Nephron progenitor cell (in vitro differentiated cells): ENCODE measurements at regions not wholly inside any gene's neighbourhood (a gene's known extent, or its start where the extent isn't known, plus 50 kb on each side); places are given as distances from the start of the nearest gene placed in this dataset.
"Not testable (repeated sequence)": the region's sequence is repeated elsewhere in the genome, so short reads cannot be mapped to it uniquely, and the experiment has no call there.

ENCODE experiments used
- DNase-seq: peaks from one replicate; pipeline ENCODE4 v3.0.0; 2021
- H3K27ac Mint-ChIP-seq: 2 replicates; pipeline ENCODE4 v1.8.0; 2021; ENCODE audit warnings: mild to moderate bottlenecking, moderate library complexity, mixed read lengths
- H3K27me3 Mint-ChIP-seq: 2 replicates; pipeline ENCODE4 v1.8.0; 2021; ENCODE audit warnings: mild to moderate bottlenecking, low read depth, mixed read lengths; ENCODE audit not compliant: poor library complexity
- H3K36me3 Mint-ChIP-seq: 2 replicates; pipeline ENCODE4 v1.8.0; 2021; ENCODE audit warnings: low read depth, mixed read lengths
- H3K4me1 Mint-ChIP-seq: 2 replicates; pipeline ENCODE4 v1.8.0; 2021; ENCODE audit warnings: mixed read lengths
- H3K4me3 Mint-ChIP-seq: 2 replicates; pipeline ENCODE4 v1.8.0; 2021; ENCODE audit warnings: mild to moderate bottlenecking, moderate library complexity, mixed read lengths
- H3K9me3 Mint-ChIP-seq: 2 replicates; pipeline ENCODE4 v1.8.0; 2021; ENCODE audit warnings: mild to moderate bottlenecking, moderate library complexity, mixed read lengths

DNA sequence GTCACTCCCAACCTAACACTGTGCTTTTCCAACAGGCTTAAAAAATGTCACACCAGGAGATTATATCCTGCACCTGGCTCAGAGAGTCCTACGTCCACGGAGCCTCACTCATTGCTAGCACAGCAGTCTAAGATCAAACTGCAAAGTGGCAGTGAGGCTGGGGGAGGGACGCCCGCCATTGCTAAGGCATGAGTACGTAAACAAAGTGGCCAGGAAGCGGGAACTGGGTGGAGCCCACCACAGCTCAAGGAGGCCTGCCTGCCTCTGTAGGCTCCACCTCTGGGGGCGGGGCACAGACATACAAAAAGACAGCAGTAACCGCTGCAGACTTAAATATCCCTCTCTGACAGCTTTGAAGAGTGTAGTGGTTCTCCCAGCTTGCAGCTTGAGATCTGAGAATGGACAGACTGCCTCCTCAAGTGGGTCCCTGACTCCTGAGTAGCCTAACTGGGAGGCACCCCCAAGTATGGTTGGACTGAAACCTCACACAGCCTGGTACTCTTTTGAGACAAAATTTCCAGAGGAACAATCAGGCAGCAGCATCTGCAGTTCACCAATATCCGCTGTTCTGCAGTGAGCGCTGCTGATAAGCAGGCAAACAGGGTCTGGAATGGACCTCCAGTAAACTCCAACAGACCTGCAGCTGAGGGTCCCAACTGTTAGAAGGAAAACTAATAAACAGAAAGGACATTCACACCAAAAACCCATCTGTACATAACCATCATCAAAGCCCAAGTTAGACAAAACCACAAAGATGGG, 2986.4 kb upstream of the OR11H1 start:
- not testable (repeated sequence) for H3K27ac Mint-ChIP-seq, H3K4me1 Mint-ChIP-seq, H3K36me3 Mint-ChIP-seq, H3K27me3 Mint-ChIP-seq, DNase-seq, H3K4me3 Mint-ChIP-seq
- peaks cover 12% of the 10 kb centered on the region for H3K9me3 Mint-ChIP-seq

DNA sequence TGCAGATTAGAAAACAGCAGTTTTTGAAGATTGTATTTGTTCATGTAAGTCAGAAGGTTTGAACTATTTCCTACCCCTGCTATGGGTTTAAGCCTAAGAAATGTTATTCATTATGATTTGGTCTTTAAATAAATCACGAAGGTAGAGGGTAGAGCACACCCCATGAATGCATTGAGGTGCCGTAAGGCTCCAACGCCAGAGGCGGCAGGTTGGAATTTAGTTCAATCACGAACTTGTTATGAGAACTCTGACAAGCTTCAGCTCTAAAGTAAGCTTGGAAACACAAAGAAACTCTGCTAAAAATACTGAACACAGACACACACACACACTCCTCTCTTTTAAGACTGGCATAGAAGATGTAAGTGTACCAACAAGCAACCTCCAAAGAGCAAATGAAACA, 2974.6 kb upstream of the OR11H1 start:
- H3K36me3 Mint-ChIP-seq, H3K27me3 Mint-ChIP-seq, DNase-seq, H3K4me3 Mint-ChIP-seq, H3K4me1 Mint-ChIP-seq, H3K27ac Mint-ChIP-seq: not testable (repeated sequence)
- peaks cover 21% of the 10 kb centered on the region for H3K9me3 Mint-ChIP-seq

GRCh38 chr22:12554648-12555192, 2973.3 kb upstream of the OR11H1 start:
- not testable (repeated sequence) for H3K27ac Mint-ChIP-seq, H3K27me3 Mint-ChIP-seq, DNase-seq, H3K4me3 Mint-ChIP-seq, H3K4me1 Mint-ChIP-seq, H3K36me3 Mint-ChIP-seq
- peaks cover 17% of the 10 kb centered on the region for H3K9me3 Mint-ChIP-seq

DNA sequence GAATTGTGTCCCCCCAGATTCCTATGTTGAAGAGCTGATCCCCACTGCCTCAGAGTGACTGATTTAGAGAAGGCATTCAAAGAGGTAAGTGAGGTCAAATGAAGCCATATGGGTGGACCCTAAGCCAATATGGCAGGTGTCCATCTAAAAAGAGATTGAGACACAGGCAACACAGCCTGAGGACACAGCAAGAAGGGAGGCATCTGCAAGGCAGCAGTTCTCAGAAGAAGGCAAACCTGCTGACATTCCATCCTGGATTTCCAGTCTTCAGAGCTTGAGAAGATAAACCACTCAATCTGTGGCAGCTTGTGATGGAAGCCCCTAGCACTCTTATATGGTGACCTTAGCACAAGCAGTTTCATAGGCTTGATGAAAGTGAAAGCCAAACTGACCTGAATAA, 2956.5 kb upstream of the OR11H1 start:
- DNase-seq, H3K27me3 Mint-ChIP-seq, H3K27ac Mint-ChIP-seq, H3K4me1 Mint-ChIP-seq, H3K4me3 Mint-ChIP-seq, H3K36me3 Mint-ChIP-seq: not testable (repeated sequence)
- peaks cover 16% of the 10 kb centered on the region for H3K9me3 Mint-ChIP-seq

DNA sequence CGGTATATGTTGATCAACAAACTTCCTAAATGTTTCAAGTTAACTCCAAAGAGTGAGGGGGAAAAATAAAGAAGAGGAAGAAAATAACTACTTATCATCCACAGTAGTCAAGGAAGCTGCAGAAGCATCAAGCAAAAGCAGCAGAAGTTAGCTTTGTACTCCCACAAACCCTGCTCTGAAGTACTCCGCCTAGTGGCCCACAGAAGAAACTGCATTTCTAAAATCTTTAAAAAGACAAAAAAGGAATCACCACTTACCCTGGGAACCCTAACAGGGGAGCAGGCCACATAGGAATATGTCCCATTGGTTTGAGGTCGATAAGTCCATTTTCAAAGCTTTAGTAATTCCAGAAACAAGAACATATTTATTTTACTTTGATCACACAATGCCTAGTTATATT, 2948.3 kb upstream of the OR11H1 start:
- not testable (repeated sequence) for H3K4me1 Mint-ChIP-seq, DNase-seq, H3K27me3 Mint-ChIP-seq, H3K27ac Mint-ChIP-seq, H3K36me3 Mint-ChIP-seq, H3K4me3 Mint-ChIP-seq
- peaks cover 20% of the 10 kb centered on the region for H3K9me3 Mint-ChIP-seq

- H3K9me3 Mint-ChIP-seq: peaks cover 30% of the 10 kb centered on the region
- not testable (repeated sequence) for H3K4me3 Mint-ChIP-seq, H3K36me3 Mint-ChIP-seq, H3K4me1 Mint-ChIP-seq, DNase-seq, H3K27ac Mint-ChIP-seq, H3K27me3 Mint-ChIP-seq
Observed at GRCh38 chr22:12584457-12584856, 2943.5 kb upstream of the OR11H1 start.

DNA sequence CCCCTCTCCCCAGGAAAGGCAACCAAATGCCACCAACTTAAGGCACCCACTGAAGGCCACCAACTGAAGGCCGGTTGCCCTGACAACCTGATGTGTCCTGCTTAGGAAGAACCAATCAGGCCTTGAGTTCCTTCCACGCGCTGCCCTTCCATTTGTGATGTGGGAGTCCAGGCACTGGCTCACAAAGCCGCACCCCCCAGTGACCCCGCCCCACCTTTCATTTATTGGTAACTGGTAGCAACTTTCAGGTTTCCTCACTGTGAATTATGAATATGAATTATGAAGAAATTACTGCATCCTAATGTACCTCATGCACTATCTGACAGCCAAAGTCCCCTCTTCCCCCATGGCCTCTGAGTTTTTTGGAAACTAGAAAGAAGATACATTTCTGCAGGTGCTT, 2943.1 kb upstream of the OR11H1 start:
- not testable (repeated sequence) for H3K4me3 Mint-ChIP-seq, H3K27ac Mint-ChIP-seq, H3K4me1 Mint-ChIP-seq, H3K36me3 Mint-ChIP-seq, DNase-seq, H3K27me3 Mint-ChIP-seq
- peaks cover 32% of the 10 kb centered on the region for H3K9me3 Mint-ChIP-seq

DNA sequence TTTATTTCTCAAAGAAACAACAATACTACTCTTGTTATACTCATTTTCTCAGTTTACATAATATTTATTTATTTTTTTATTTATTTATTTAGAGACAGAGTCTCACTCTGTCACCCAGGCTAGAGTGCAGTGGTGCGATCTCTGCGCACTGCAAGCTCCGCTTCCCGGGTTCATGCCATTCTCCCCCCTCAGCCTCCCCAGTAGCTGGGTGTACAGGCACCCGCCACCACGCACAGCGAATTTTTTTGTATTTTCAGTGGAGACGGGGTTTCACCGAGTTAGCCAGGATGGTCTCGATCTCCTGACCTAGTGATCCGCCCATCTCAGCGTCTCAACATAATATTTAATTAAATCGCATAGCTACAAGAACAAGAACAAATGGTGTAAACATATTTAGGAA, 2932.3 kb upstream of the OR11H1 start:
- not testable (repeated sequence) for H3K36me3 Mint-ChIP-seq, H3K27ac Mint-ChIP-seq, H3K4me1 Mint-ChIP-seq, H3K27me3 Mint-ChIP-seq, H3K4me3 Mint-ChIP-seq, DNase-seq
- H3K9me3 Mint-ChIP-seq: peaks cover 84% of the 10 kb centered on the region

GRCh38 chr22:12597778-12598177, 2930.2 kb upstream of the OR11H1 start:
- not testable (repeated sequence) for H3K4me3 Mint-ChIP-seq, H3K4me1 Mint-ChIP-seq, H3K36me3 Mint-ChIP-seq, DNase-seq, H3K27me3 Mint-ChIP-seq, H3K27ac Mint-ChIP-seq
- H3K9me3 Mint-ChIP-seq: peaks cover 83% of the 10 kb centered on the region

DNA sequence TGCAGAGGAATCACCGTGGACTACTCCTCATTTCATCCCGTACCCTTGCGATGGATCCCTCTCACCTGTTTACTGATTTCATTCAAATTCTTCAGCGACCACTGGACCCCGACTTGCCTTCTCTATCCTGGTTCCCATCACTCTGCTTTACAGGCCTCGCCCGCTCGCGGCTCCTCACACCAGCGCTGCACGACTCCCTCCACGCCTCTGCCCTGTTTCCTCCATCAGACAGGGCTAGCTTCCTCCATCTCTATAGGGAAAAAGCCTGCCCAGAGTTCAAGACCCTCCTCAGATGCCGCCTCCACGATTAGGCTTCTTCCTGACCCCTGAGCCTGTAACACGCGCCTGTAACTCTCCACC, 2926.5 kb upstream of the OR11H1 start:
- peaks cover 92% of the 10 kb centered on the region for H3K9me3 Mint-ChIP-seq
- not testable (repeated sequence) for H3K27me3 Mint-ChIP-seq, DNase-seq, H3K36me3 Mint-ChIP-seq, H3K27ac Mint-ChIP-seq, H3K4me1 Mint-ChIP-seq, H3K4me3 Mint-ChIP-seq
